Stimulated activated CD8-positive, alpha-beta memory T cell treated with anti-CD3 and anti-CD28 coated beads, Interleukin-15, amount 100 ng/mL, for 4 hours (primary cell): ENCODE measurements at regions not wholly inside any gene's neighbourhood (a gene's known extent, or its start where the extent isn't known, plus 50 kb on each side); places are given as distances from the start of the nearest gene placed in this dataset.
"Not testable (repeated sequence)": the region's sequence is repeated elsewhere in the genome, so short reads cannot be mapped to it uniquely, and the experiment has no call there.

ENCODE experiments used
- DNase-seq, 2 donors: peaks; one replicate each; pipeline ENCODE4 v3.0.0-alpha.2; 2020; ENCODE audit warnings: low read depth in 2 of 2

GRCh38 chr7:150193866-150194265 lies 129.3 kb upstream of the LRRC61 start:
- not testable (repeated sequence) for DNase-seq
